GM12864 (cell line): ENCODE measurements at regions not wholly inside any gene's neighbourhood (a gene's known extent, or its start where the extent isn't known, plus 50 kb on each side); places are given as distances from the start of the nearest gene placed in this dataset.

Experiments
- DNase-seq: peaks from one replicate; pipeline ENCODE4 v3.0.0-alpha.2; 2011; ENCODE audit warnings: low read depth
- H3K4me3 ChIP-seq: 2 replicates; pipeline ENCODE4 v1.5.1; 2011; ENCODE audit warnings: mild to moderate bottlenecking, low read depth, low read length, control low read depth
- TF ChIP-seq, protein P1 (sequence below): IDR thresholded peaks from 2 replicates; pipeline ENCODE4 v1.5.1; 2011; ENCODE audit warnings: low read depth, mild to moderate bottlenecking, moderate library complexity, low read length, control low read depth, inconsistent platforms; ENCODE audit errors: missing control alignments

DNA sequence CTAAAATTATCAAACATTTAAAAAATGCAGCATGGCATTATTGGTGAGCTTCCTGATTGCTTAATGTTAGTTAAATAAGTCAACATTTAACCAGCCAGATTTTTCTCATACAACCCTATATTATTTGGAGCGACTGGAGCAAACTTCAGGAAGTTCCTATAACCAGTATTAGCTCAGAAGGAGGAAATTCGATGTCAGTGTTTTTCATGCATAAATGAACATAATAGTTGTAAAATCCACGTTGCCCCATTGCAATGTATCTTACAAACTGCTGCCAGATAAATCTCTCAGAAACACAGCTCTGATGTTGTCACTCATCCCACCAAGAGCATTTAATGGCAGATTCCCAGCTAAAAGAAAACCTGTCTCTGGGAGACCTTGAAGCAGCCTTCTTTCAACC is 278.5 kb downstream of the CASP12 start:
- no peak overlapping the region for H3K4me3 ChIP-seq
- no peak for DNase-seq
- TF ChIP-seq, protein P1, sequence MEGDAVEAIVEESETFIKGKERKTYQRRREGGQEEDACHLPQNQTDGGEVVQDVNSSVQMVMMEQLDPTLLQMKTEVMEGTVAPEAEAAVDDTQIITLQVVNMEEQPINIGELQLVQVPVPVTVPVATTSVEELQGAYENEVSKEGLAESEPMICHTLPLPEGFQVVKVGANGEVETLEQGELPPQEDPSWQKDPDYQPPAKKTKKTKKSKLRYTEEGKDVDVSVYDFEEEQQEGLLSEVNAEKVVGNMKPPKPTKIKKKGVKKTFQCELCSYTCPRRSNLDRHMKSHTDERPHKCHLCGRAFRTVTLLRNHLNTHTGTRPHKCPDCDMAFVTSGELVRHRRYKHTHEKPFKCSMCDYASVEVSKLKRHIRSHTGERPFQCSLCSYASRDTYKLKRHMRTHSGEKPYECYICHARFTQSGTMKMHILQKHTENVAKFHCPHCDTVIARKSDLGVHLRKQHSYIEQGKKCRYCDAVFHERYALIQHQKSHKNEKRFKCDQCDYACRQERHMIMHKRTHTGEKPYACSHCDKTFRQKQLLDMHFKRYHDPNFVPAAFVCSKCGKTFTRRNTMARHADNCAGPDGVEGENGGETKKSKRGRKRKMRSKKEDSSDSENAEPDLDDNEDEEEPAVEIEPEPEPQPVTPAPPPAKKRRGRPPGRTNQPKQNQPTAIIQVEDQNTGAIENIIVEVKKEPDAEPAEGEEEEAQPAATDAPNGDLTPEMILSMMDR = no peak

DNA sequence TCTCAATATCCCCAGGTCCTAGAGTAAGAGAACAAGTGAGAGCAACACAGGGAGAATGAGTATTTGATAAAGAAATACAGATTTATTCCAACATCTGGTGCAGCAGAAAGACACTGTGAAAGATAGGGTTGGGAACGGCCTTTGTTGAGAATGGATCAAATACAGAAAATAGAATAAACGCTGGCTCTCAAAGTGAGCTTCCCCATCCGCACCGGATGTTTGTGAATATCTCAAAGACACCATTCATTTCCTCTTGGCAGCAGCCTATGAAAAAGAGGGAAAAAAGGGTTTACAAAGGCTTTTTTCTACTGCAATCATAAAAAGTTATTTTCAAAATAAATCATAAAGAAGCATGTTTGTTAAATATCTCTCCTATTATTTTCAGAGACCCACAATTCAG is 279.3 kb downstream of the CASP12 start:
- no peak overlapping the region for H3K4me3 ChIP-seq
- no peak for DNase-seq
- TF ChIP-seq, protein P1 = no peak

DNA sequence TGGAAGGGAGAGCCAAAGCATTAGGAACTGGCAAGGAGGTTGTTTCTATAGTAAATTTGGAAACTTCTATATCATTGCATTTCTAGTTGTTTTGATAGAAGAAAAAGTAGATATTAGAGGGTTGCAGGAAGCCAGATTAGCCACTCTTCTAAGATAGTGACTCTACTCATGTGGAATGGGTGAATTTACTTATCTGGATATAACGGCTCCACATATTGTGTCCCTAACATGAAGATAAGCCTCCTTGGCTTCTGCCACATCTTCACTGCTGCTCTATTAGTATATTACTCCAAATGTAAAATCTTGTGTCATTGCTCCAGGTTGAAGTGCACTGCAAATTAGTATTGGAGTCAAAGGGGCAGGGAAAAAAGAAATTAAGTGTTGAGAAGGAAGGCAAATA is 283.3 kb downstream of the CASP12 start:
- no peak for DNase-seq
- no peak overlapping the region for H3K4me3 ChIP-seq
- TF ChIP-seq, protein P1 = no peak

DNA sequence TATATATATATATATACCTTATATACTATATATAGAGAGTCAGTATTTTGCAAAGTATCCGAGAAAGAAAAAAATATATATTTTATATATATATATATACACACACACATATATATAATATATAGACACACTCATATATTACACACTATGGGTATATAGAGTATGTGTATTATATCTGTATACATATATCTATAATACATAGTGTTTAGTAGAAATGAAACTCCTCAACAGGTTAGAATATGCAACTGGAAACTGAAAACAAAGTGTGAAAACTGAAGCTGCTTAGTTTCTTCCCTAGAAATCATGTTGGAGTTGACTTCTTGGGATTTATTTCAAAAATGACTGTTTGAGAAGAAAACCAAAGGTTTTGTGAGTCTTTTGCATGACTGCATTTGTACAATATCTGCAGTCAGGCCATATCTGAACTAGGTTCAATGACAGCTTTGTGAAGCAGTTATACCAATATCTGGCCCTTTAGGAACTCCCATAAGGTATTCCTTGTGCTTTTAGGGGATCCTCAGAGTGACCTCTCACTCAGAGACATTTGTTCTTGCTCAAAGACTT is 284.1 kb downstream of the CASP12 start:
- H3K4me3 ChIP-seq = no peak overlapping the region
- TF ChIP-seq, protein P1 = no peak
- DNase-seq = no peak

DNA sequence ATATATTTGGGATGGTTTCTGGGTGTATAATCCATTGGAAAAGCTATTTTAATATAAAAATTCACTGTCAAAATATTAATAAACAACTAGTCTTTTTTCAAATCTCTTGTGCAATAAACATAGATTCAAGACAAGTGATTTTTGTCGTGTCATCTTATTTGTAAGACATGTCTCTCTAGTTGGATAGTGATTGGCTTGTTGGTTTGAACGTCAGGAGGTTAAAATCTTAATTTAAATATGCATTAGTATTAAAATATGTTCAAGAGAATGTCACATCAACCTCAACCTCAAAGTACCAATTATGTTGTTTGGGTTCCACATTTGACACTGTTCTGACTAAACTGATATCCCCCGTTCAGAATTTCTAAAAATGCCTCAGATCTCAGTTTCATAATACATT is 287.6 kb downstream of the CASP12 start:
- no peak overlapping the region for H3K4me3 ChIP-seq
- no peak for DNase-seq
- TF ChIP-seq, protein P1 = no peak

DNA sequence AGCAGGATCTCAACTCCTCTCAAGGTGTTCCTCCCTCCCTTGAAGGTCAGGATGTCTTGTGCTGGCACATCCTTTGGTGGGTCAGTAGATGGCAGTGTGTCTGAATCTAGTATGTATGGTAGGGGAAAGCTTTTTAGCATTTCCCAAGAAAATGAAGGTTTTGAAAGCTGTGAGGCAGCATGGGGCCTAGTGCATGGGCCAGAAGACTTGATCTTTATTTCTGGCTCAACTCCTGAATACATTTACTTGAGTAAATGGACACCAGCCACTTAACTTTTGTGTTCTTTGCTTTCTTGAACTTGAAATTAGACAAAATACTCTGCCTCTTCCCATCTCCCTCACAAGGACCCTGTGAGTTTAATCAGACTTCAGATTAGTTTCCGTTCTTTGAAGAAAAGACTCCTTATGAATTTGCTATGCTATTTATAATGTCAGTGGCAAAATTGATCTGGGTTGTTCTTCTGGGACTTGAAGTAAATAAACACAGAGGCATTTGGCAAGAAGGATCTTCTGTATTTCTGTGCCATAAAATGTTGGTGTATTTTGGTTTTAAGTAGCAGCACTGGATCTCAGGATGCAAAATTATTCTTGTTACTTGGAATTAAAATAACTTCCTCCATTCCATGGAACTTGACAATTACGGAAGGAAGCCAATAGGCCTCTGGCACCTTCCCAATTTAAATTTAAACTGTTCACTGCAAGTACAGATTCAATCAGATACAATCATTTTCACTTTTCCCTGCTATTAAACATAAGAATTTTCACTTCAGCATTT is 288.8 kb downstream of the CASP12 start:
- no peak overlapping the region for H3K4me3 ChIP-seq
- DNase-seq = no peak
- TF ChIP-seq, protein P1 = peak; percentile 71

DNA sequence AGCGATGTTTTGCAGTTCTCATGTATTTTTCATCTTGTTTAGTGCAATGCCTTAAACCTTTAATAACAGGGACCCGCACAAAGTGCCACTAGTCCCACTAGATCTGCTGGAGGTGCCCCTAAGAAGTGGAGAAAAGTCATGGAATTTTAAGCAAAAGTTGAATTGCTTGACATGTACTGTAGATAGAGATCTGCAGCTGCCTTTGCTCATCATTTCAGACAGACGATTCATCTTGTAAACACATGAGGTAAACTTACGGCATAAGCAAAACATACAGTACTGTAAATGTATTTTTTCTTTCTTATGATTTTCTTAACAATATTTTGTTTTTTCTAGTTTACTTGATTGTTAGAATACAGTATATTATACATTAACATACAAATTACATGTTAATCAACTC is 295.6 kb downstream of the CASP12 start:
- H3K4me3 ChIP-seq = no peak overlapping the region
- TF ChIP-seq, protein P1 = no peak
- no peak for DNase-seq
